ENCODE measurements at regions not wholly inside any gene's neighbourhood (a gene's known extent, or its start where the extent isn't known, plus 50 kb on each side); places are given as distances from the start of the nearest gene placed in this dataset.

GRCh38 chr1:98035602-98036002 is 114.8 kb upstream of the DPYD start:
- no peak for TF ChIP-seq CTCF (IDR thresholded peaks at IDR 0.05; ENCODE audit: insufficient read depth, low read length, missing control alignments)
- CTCF ChIA-PET: no interaction called here
- DNase-seq (ENCODE audit: low read depth, low spot score): no peak
- POLR2A ChIA-PET: no interaction called here
- H3K4me3 ChIP-seq (ENCODE audit: low read depth, low read length): no peak overlapping the region

- ChIA-PET CTCF (interaction anchor here (0.6 to 2.2 kb wide), 4 partner anchors 9 to 19 kb away, joined by 3 to 10 read pairs (median 4); no protein-coding TSS in a partner anchor), POLR2A (no interaction called here)
- no peak overlapping the region for H3K4me3 ChIP-seq (ENCODE audit: low read depth, low read length)
- no peak for TF ChIP-seq CTCF (IDR thresholded peaks at IDR 0.05; ENCODE audit: insufficient read depth, low read length, missing control alignments)
- DNase-seq (ENCODE audit: low read depth, low spot score): no peak
These were observed 113.7 kb upstream of the DPYD start for GRCh38 chr1:98034505-98034904.

- ChIA-PET POLR2A (no interaction called here), CTCF (interaction anchor here (1.0 to 2.2 kb wide), 3 partner anchors 11 to 21 kb away, joined by 4 to 10 read pairs (median 4); no protein-coding TSS in a partner anchor)
- no peak for DNase-seq (ENCODE audit: low read depth, low spot score)
- no peak for TF ChIP-seq CTCF (IDR thresholded peaks at IDR 0.05; ENCODE audit: insufficient read depth, low read length, missing control alignments)
- no peak overlapping the region for H3K4me3 ChIP-seq (ENCODE audit: low read depth, low read length)
These were observed 112.1 kb upstream of the DPYD start for GRCh38 chr1:98032958-98033357.

- no peak overlapping the region for H3K4me3 ChIP-seq (ENCODE audit: low read depth, low read length)
- TF ChIP-seq CTCF (IDR thresholded peaks at IDR 0.05; ENCODE audit: insufficient read depth, low read length, missing control alignments): no peak
- ChIA-PET POLR2A (no interaction called here), CTCF (interaction anchor here (1.2 kb wide), 1 partner anchor 23 kb away, joined by 3 read pairs; no protein-coding TSS in a partner anchor)
- no peak for DNase-seq (ENCODE audit: low read depth, low spot score)
These were observed 110.1 kb upstream of the DPYD start for GRCh38 chr1:98030976-98031375.

GRCh38 chr1:98030483-98030882 is 109.6 kb upstream of the DPYD start:
- CTCF ChIA-PET: no interaction called here
- no peak for DNase-seq (ENCODE audit: low read depth, low spot score)
- H3K4me3 ChIP-seq (ENCODE audit: low read depth, low read length): no peak overlapping the region
- POLR2A ChIA-PET: no interaction called here
- TF ChIP-seq CTCF (IDR thresholded peaks at IDR 0.05; ENCODE audit: insufficient read depth, low read length, missing control alignments): no peak

GRCh38 chr1:98028800-98029199 is 108.0 kb upstream of the DPYD start:
- ChIA-PET POLR2A (no interaction called here), CTCF (interaction anchor here (1.0 kb wide), 1 partner anchor 439 kb away, joined by 3 read pairs; no protein-coding TSS in a partner anchor)
- no peak for TF ChIP-seq CTCF (IDR thresholded peaks at IDR 0.05; ENCODE audit: insufficient read depth, low read length, missing control alignments)
- DNase-seq (ENCODE audit: low read depth, low spot score): no peak
- H3K4me3 ChIP-seq (ENCODE audit: low read depth, low read length): no peak overlapping the region
